Skeletal muscle tissue (tissue), 3 donors: ENCODE measurements at regions not wholly inside any gene's neighbourhood (a gene's known extent, or its start where the extent isn't known, plus 50 kb on each side); places are given as distances from the start of the nearest gene placed in this dataset.
"Not testable (repeated sequence)": the region's sequence is repeated elsewhere in the genome, so short reads cannot be mapped to it uniquely, and the experiment has no call there.

Experiments used
- H3K27ac ChIP-seq: one replicate; pipeline ENCODE4 v1.7.0; 2013; ENCODE audit warnings: mild to moderate bottlenecking, low read depth, low read length, inconsistent platforms
- H3K27me3 ChIP-seq, 3 donors: one replicate each; pipeline ENCODE4 v1.7.0; 2013; ENCODE audit warnings: low read length in 3 of 3; ENCODE audit not compliant: control insufficient read depth in 3 of 3, insufficient read depth in 3 of 3
- H3K36me3 ChIP-seq, 3 donors: one replicate each; pipeline ENCODE4 v1.7.0; 2013; ENCODE audit warnings: low read length in 3 of 3; ENCODE audit not compliant: control insufficient read depth in 3 of 3, insufficient read depth in 3 of 3
- H3K4me1 ChIP-seq, 3 donors: one replicate each; pipeline ENCODE4 v1.7.0; 2013; ENCODE audit warnings: low read length in 3 of 3, mild to moderate bottlenecking in 3 of 3; ENCODE audit not compliant: control insufficient read depth in 3 of 3, insufficient read depth in 3 of 3
- H3K4me3 ChIP-seq, 3 donors: one replicate each; pipeline ENCODE4 v1.7.0; 2013; ENCODE audit warnings: low read length in 3 of 3
- H3K9ac ChIP-seq, 3 donors: one replicate each; pipeline ENCODE4 v1.7.0; 2013; ENCODE audit warnings: low read length in 3 of 3, mild to moderate bottlenecking in 3 of 3, moderate library complexity in 2 of 3, low read depth in 1 of 3
- H3K9me3 ChIP-seq, 3 donors: one replicate each; pipeline ENCODE4 v1.7.0; 2013; ENCODE audit warnings: low read length in 3 of 3; ENCODE audit not compliant: control insufficient read depth in 3 of 3
- donor health status: Osteomylitis.

DNA sequence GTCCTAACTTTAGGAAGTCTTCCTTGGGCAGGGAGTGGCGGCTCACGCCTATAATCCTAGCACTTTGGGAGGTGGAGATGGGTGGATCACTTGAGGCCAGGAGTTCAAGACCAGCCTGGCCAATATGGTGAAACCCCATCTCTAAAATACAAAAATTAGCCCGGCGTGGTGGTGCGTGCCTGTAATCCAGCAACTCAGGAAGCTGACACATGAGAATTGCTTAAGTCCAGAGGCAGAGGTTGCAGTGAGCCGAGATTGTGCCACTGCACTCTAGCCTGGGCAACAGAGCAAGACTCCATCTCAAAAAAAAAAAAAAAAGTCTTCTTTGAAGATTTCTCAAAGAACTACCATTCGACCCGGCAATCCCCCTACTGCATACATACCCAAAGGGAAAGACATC is 50.0 kb upstream of the GPCPD1 start:
- H3K9me3 ChIP-seq, H3K27ac ChIP-seq, H3K4me3 ChIP-seq, H3K9ac ChIP-seq, H3K36me3 ChIP-seq, H3K27me3 ChIP-seq: not testable (repeated sequence)
- H3K4me1 ChIP-seq = peaks cover 15 to 23% (median 18%) of the 10 kb centered on the region in 3 donors
